ENCODE measurements at regions not wholly inside any gene's neighbourhood (a gene's known extent, or its start where the extent isn't known, plus 50 kb on each side); places are given as distances from the start of the nearest gene placed in this dataset.

- H3K27me3 ChIP-seq (ENCODE audit: control insufficient read depth, insufficient read depth, low read length), result no peaks in the 10 kb centered on the region
- no peak for DNase-seq (ENCODE audit: low read depth)
- no peak overlapping the region for H3K4me3 ChIP-seq (ENCODE audit: low read depth, low read length)
- TF ChIP-seq CTCF (IDR thresholded peaks at IDR 0.05; ENCODE audit: insufficient read depth, low read length, poor library complexity, severe bottlenecking), result no peak
- H3K36me3 ChIP-seq (ENCODE audit: control insufficient read depth, insufficient read depth, low read length), result no peaks in the 10 kb centered on the region
Measured at GRCh38 chr2:176488431-176488830, 219.2 kb downstream of the MTX2 start.

GRCh38 chr2:176490061-176490861, 221.0 kb downstream of the MTX2 start:
- no peak for TF ChIP-seq CTCF (IDR thresholded peaks at IDR 0.05; ENCODE audit: insufficient read depth, low read length, poor library complexity, severe bottlenecking)
- H3K36me3 ChIP-seq (ENCODE audit: control insufficient read depth, insufficient read depth, low read length), result no peaks in the 10 kb centered on the region
- no peak overlapping the region for H3K4me3 ChIP-seq (ENCODE audit: low read depth, low read length)
- no peak for DNase-seq (ENCODE audit: low read depth)
- H3K27me3 ChIP-seq (ENCODE audit: control insufficient read depth, insufficient read depth, low read length), result no peaks in the 10 kb centered on the region

GRCh38 chr2:176491172-176491904, 222.1 kb downstream of the MTX2 start:
- TF ChIP-seq CTCF (IDR thresholded peaks at IDR 0.05; ENCODE audit: insufficient read depth, low read length, poor library complexity, severe bottlenecking), result no peak

GRCh38 chr2:176492583-176492982, 223.3 kb downstream of the MTX2 start:
- H3K4me3 ChIP-seq (ENCODE audit: low read depth, low read length), result no peak overlapping the region
- no peak for TF ChIP-seq CTCF (IDR thresholded peaks at IDR 0.05; ENCODE audit: insufficient read depth, low read length, poor library complexity, severe bottlenecking)
- no peak for DNase-seq (ENCODE audit: low read depth)
- H3K36me3 ChIP-seq (ENCODE audit: control insufficient read depth, insufficient read depth, low read length), result no peaks in the 10 kb centered on the region
- no peaks in the 10 kb centered on the region for H3K27me3 ChIP-seq (ENCODE audit: control insufficient read depth, insufficient read depth, low read length)

More at GRCh38 chr2:176491172-176491904, 222.1 kb downstream of the MTX2 start:
- no peak overlapping the region for H3K4me3 ChIP-seq (ENCODE audit: low read depth, low read length)
- no peaks in the 10 kb centered on the region for H3K36me3 ChIP-seq (ENCODE audit: control insufficient read depth, insufficient read depth, low read length)
- H3K27me3 ChIP-seq (ENCODE audit: control insufficient read depth, insufficient read depth, low read length), result no peaks in the 10 kb centered on the region
- peak; percentile 90 for DNase-seq (ENCODE audit: low read depth)

GRCh38 chr2:176493226-176493825, 224.1 kb downstream of the MTX2 start:
- no peak for DNase-seq (ENCODE audit: low read depth)
- TF ChIP-seq CTCF (IDR thresholded peaks at IDR 0.05; ENCODE audit: insufficient read depth, low read length, poor library complexity, severe bottlenecking), result no peak
- Histone ChIP-seq H3K4me3 (ENCODE audit: low read depth, low read length) (no peak overlapping the region), H3K36me3 (ENCODE audit: control insufficient read depth, insufficient read depth, low read length) (no peaks in the 10 kb centered on the region), H3K27me3 (ENCODE audit: control insufficient read depth, insufficient read depth, low read length) (no peaks in the 10 kb centered on the region)
